ENCODE measurements at regions not wholly inside any gene's neighbourhood (a gene's known extent, or its start where the extent isn't known, plus 50 kb on each side); places are given as distances from the start of the nearest gene placed in this dataset.
A peak's percentile ranks its signal among the peaks of the same experiment; 100 is the strongest.

DNA sequence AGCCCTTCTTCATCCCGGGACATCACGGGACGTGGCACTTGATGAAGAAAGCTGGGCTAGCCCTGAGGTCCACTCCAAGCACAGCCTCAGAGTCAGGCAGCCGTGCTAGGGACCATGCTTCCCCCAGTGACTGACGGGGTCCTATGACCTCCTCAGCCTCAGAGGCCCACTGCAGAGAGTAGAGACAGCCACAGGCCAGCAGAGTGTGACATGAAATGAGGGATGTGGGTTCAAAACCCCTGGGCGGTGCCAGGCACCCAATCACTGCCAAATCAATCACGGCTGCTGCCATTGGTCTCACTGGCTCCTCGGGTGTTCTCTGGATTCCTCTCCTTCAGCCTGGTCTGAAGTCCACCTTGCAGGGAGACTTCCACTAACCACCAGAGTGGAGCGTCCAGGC, 197.7 kb upstream of the CDH4 start:
- H3K4me3 ChIP-seq: no peak overlapping the region
- WGBS, 2 donors: 79 to 90% methylated on average over 9 of the region's 9 CpGs
- no peaks in the 10 kb centered on the region for H3K4me1 ChIP-seq
- DNase-seq (no peak), ATAC-seq (no peak)
- no peaks in the 10 kb centered on the region for H3K9me3 ChIP-seq
- intact Hi-C loops (cut with DNase I): no loop called here
- no peaks in the 10 kb centered on the region for H3K36me3 ChIP-seq
- TF ChIP-seq, protein P1, sequence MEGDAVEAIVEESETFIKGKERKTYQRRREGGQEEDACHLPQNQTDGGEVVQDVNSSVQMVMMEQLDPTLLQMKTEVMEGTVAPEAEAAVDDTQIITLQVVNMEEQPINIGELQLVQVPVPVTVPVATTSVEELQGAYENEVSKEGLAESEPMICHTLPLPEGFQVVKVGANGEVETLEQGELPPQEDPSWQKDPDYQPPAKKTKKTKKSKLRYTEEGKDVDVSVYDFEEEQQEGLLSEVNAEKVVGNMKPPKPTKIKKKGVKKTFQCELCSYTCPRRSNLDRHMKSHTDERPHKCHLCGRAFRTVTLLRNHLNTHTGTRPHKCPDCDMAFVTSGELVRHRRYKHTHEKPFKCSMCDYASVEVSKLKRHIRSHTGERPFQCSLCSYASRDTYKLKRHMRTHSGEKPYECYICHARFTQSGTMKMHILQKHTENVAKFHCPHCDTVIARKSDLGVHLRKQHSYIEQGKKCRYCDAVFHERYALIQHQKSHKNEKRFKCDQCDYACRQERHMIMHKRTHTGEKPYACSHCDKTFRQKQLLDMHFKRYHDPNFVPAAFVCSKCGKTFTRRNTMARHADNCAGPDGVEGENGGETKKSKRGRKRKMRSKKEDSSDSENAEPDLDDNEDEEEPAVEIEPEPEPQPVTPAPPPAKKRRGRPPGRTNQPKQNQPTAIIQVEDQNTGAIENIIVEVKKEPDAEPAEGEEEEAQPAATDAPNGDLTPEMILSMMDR (IDR thresholded peaks at IDR 0.05): no peak
- H3K27ac ChIP-seq: no peak overlapping the region
- H3K27me3 ChIP-seq: peaks cover 0 to 20% (median 0%) of the 10 kb centered on the region in 7 donors

GRCh38 chr20:61055180-61056010, 196.7 kb upstream of the CDH4 start:
- intact Hi-C loops (cut with DNase I): no loop called here
- H3K4me3 ChIP-seq: no peak overlapping the region
- no peaks in the 10 kb centered on the region for H3K4me1 ChIP-seq
- no peaks in the 10 kb centered on the region for H3K36me3 ChIP-seq
- H3K9me3 ChIP-seq: no peaks in the 10 kb centered on the region
- DNase-seq: no peak
- ATAC-seq: peak in 1 of 8 donors; percentile 44
- H3K27ac ChIP-seq: no peak overlapping the region
- H3K27me3 ChIP-seq: peaks cover 0 to 20% (median 0%) of the 10 kb centered on the region in 7 donors
- TF ChIP-seq, protein P1 (IDR thresholded peaks at IDR 0.05): no peak
- WGBS, 2 donors: 79 to 80% methylated on average over 14 of the region's 14 CpGs

DNA sequence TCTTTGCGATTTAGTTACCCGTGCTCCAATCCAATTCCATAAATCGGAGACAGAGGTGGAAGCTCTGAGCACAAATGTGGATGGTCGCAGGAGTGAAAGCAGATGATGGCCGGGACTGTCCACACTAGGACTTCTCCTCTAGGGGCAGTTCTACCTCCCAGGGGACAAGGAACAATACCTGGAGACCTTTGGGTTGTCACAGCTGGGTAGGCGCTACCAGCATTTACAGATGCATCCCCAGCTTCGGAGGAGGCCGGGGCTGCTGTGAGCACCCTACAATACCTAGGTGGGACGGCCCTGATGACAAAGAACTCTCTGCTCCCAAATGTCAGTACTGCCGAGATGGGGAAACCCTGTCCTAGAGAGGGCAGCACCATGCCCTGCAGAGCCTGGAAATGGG, 195.9 kb upstream of the CDH4 start:
- Histone ChIP-seq H3K9me3 (peaks cover 0 to 4% (median 0%) of the 10 kb centered on the region in 11 donors), H3K4me3 (no peak overlapping the region), H3K27me3 (peaks cover 0 to 20% (median 0%) of the 10 kb centered on the region in 7 donors), H3K4me1 (no peaks in the 10 kb centered on the region), H3K27ac (no peak overlapping the region), H3K36me3 (no peaks in the 10 kb centered on the region)
- 82 to 85% methylated on average over 10 of the region's 10 CpGs for WGBS, 2 donors
- ATAC-seq (no peak), DNase-seq (no peak)
- TF ChIP-seq, protein P1 (IDR thresholded peaks at IDR 0.05): no peak
- intact Hi-C loops (cut with DNase I): no loop called here

- Histone ChIP-seq H3K4me3 (no peak overlapping the region), H3K27me3 (peaks cover 0 to 20% (median 0%) of the 10 kb centered on the region in 7 donors), H3K4me1 (no peaks in the 10 kb centered on the region), H3K9me3 (peaks cover 0 to 9% (median 0%) of the 10 kb centered on the region in 11 donors), H3K27ac (no peak overlapping the region), H3K36me3 (no peaks in the 10 kb centered on the region)
- DNase-seq (no peak), ATAC-seq (no peak)
- TF ChIP-seq, protein P1 (IDR thresholded peaks at IDR 0.05): no peak
- WGBS, 2 donors: 64 to 73% methylated on average over 16 of the region's 16 CpGs
- intact Hi-C loops (cut with DNase I): no loop called here
These were observed 195.2 kb upstream of the CDH4 start for GRCh38 chr20:61056627-61057442.

Measured in heart right ventricle (tissue), 16 donors.